HFFc6 (cell line): ENCODE measurements at regions not wholly inside any gene's neighbourhood (a gene's known extent, or its start where the extent isn't known, plus 50 kb on each side); places are given as distances from the start of the nearest gene placed in this dataset.

Experiments used
- DNase-seq: peaks from one replicate; pipeline ENCODE4 v3.0.0-alpha.2; 2018
- H3K27ac Mint-ChIP-seq: 2 replicates; pipeline ENCODE4 v1.8.0; 2020; ENCODE audit warnings: mild to moderate bottlenecking, mixed read lengths
- H3K27me3 Mint-ChIP-seq: 2 replicates; pipeline ENCODE4 v1.8.0; 2021; ENCODE audit warnings: mild to moderate bottlenecking, moderate library complexity, mixed read lengths; ENCODE audit not compliant: insufficient read depth
- H3K36me3 Mint-ChIP-seq: 2 replicates; pipeline ENCODE4 v1.8.0; 2021; ENCODE audit warnings: low read depth, mixed read lengths
- H3K4me1 Mint-ChIP-seq: 2 replicates; pipeline ENCODE4 v1.8.0; 2020; ENCODE audit warnings: low read depth, mixed read lengths
- H3K4me3 Mint-ChIP-seq: 2 replicates; pipeline ENCODE4 v1.8.0; 2020; ENCODE audit warnings: mild to moderate bottlenecking, moderate library complexity, mixed read lengths
- H3K9me3 Mint-ChIP-seq: 2 replicates; pipeline ENCODE4 v1.8.0; 2020; ENCODE audit warnings: mild to moderate bottlenecking, mixed read lengths
- TF ChIP-seq, protein P1 (sequence below): fragments of 200-600 bp; sonication (generic); IDR thresholded peaks from 2 replicates; pipeline ENCODE4 v1.5.0; 2021; ENCODE audit warnings: antibody characterized with exemption, mild to moderate bottlenecking

DNA sequence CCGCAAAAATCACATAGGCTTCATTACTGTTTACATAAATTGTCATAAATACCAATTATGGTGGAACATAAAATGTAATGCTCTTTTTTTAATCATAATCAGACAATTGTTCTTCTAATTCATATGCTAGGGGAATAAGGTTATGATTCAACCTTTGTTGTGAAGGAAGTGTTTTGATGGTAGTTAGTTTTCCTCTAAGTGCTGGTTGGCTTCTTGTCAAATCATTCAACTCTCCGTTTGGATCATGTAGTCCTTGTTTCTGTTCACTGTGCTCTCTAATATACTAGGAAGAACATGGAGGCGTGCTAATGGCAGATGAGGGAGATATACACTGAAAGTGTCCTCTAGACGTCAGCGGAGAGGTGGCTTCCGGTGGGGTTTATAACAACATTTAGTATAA is 1938.0 kb upstream of the PIK3C3 start:
- Mint-ChIP-seq H3K36me3 (no peaks in the 10 kb centered on the region), H3K27ac (no peak overlapping the region), H3K27me3 (peaks cover under 1% of the 10 kb centered on the region; the same call in 1 of the 2 replicates), H3K4me3 (no peak overlapping the region), H3K9me3 (no peaks in the 10 kb centered on the region), H3K4me1 (no peaks in the 10 kb centered on the region; the same call in 1 of the 2 replicates)
- DNase-seq: no peak
- TF ChIP-seq, protein P1, sequence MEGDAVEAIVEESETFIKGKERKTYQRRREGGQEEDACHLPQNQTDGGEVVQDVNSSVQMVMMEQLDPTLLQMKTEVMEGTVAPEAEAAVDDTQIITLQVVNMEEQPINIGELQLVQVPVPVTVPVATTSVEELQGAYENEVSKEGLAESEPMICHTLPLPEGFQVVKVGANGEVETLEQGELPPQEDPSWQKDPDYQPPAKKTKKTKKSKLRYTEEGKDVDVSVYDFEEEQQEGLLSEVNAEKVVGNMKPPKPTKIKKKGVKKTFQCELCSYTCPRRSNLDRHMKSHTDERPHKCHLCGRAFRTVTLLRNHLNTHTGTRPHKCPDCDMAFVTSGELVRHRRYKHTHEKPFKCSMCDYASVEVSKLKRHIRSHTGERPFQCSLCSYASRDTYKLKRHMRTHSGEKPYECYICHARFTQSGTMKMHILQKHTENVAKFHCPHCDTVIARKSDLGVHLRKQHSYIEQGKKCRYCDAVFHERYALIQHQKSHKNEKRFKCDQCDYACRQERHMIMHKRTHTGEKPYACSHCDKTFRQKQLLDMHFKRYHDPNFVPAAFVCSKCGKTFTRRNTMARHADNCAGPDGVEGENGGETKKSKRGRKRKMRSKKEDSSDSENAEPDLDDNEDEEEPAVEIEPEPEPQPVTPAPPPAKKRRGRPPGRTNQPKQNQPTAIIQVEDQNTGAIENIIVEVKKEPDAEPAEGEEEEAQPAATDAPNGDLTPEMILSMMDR: no peak

DNA sequence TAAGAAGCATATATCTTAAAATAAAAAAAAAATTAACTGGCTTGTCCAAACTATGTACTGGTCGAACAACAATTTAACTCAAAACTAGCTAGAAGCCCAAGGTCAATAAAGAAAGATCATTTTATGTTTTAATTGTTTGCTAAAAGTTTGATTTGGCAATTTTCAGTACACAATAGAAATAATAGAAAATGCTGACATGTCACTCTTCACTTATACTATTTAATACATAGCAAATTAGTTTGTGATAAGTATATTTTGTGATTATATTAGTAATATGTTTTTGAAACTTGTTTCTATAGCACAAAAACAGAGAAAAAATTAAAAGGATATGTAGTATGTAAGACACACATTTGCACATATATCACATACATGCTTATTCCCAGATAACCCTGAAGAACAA is 1938.6 kb upstream of the PIK3C3 start:
- Mint-ChIP-seq H3K4me1 (no peaks in the 10 kb centered on the region; the same call in 1 of the 2 replicates), H3K36me3 (no peaks in the 10 kb centered on the region), H3K9me3 (no peaks in the 10 kb centered on the region), H3K4me3 (no peak overlapping the region), H3K27me3 (no peaks in the 10 kb centered on the region), H3K27ac (no peak overlapping the region)
- no peak for DNase-seq
- TF ChIP-seq, protein P1: no peak

DNA sequence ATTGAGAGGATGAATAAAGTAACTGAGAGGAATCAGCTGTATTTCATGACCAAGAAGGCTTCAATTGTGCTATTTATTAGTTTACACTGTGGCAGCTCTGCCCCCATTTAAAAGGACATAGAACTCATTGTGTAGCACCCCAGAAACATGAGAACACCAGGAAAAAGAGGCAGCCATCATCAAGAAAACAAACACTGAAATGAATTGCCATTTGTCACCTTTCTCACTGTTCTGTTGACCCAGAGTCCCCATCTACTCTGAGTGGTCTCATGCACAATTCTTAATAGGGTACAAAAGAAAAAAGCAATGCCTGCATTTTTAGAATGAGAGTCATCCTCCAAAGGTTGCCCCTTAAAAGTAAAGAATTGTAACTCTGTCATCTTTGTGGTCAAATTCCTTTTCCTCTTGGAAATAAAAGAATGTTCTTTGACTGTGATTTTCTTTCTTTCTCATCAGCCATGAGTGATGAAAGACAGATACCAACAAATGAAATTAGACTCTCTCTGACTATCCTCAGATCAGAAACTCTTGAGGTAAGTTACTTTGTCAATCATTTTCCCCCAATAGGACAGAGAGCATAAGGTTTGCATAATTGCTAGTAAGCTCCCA is 1941.9 kb upstream of the PIK3C3 start:
- DNase-seq: no peak
- Mint-ChIP-seq H3K27me3 (no peaks in the 10 kb centered on the region), H3K9me3 (no peaks in the 10 kb centered on the region), H3K27ac (no peak overlapping the region), H3K36me3 (no peaks in the 10 kb centered on the region), H3K4me1 (no peaks in the 10 kb centered on the region; the same call in 1 of the 2 replicates), H3K4me3 (no peak overlapping the region)
- TF ChIP-seq, protein P1: no peak

DNA sequence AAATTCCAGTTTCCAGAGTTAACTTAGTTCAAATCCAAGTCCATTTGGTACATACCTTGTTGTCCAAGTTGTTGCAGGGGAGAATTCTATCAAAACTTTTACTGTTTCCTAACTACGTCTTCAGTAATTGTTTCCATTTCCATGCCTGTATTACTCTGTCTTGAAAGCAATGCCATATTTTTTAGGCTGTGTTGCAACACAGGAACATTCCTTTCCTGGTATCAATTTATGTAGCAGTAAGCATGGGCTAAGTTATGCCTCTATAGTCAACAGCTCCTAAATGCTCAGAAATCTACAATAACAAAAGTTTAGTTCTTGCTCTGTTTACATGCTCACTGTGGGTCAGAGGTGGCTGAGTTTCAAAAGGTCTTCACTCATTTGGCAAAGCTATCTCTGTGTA is 1943.8 kb upstream of the PIK3C3 start:
- no peaks in the 10 kb centered on the region for H3K9me3 Mint-ChIP-seq
- no peaks in the 10 kb centered on the region; the same call in 1 of the 2 replicates for H3K4me1 Mint-ChIP-seq
- DNase-seq: no peak
- H3K27ac Mint-ChIP-seq: no peak overlapping the region
- no peak overlapping the region for H3K4me3 Mint-ChIP-seq
- no peaks in the 10 kb centered on the region for H3K27me3 Mint-ChIP-seq
- no peaks in the 10 kb centered on the region for H3K36me3 Mint-ChIP-seq
- TF ChIP-seq, protein P1: no peak

DNA sequence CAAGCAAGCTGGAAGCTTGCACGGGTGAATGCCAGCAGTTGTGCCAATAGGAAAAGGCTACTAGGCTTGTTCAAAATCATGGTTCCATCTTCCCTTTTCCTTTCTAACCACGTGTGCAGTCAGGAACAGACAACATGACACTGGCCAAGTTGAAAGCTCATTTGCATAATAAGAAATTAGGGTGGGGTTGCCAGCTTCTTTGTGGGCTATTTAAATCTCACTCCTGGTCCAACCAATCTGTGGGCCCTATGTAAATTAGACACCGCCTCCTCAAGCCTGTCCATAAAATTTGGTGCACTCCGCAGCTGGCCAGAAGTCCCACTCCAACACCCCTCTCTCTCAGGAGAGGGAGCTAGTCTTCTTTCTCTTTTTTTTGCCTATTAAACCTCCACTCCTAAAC is 1948.4 kb upstream of the PIK3C3 start:
- Mint-ChIP-seq H3K4me1 (no peaks in the 10 kb centered on the region), H3K27me3 (no peaks in the 10 kb centered on the region), H3K27ac (no peak overlapping the region), H3K4me3 (no peak overlapping the region), H3K9me3 (no peaks in the 10 kb centered on the region; the same call in 1 of the 2 replicates), H3K36me3 (no peaks in the 10 kb centered on the region)
- TF ChIP-seq, protein P1: no peak
- DNase-seq: no peak
